Astrocyte of the spinal cord (primary cell): ENCODE measurements at regions not wholly inside any gene's neighbourhood (a gene's known extent, or its start where the extent isn't known, plus 50 kb on each side); places are given as distances from the start of the nearest gene placed in this dataset.

ENCODE experiments used
- DNase-seq: peaks from one replicate; pipeline ENCODE4 v3.0.0; 2011; ENCODE audit warnings: low read depth, low spot score
- H3K4me3 ChIP-seq: 2 replicates; pipeline ENCODE4 v1.5.1; 2011; ENCODE audit warnings: low read depth, mild to moderate bottlenecking, low read length, moderate library complexity
- in situ Hi-C: cut with HindIII; loops from 2 replicates; pipeline ENCODE4 v1.10.0; 2017; ENCODE audit warnings: low sequenced_read_pairs
- TF ChIP-seq, protein P1 (sequence below): IDR thresholded peaks from 2 replicates; pipeline ENCODE4 v1.5.1; 2012; ENCODE audit warnings: low read depth, mild to moderate bottlenecking, low read length, inconsistent platforms

DNA sequence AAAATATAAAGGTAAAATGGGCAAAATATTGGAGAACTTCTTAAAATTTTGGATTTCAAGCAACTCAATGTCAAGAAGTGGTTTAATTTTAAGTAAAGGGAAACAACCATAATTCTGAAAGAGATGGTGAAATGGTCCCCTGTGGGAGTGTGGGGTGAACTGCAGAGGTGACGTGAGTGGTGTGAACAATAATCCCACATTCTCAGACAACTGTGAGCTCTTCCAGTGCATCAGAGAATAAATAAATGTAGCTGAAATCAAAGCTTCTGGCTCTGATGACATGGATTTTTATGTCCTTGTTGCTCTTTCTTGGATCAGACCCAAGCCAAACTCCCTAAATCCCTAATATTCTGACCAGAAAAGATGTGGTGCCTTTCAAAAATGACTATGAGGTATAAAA lies 672.7 kb downstream of the ZEB2 start:
- TF ChIP-seq, protein P1, sequence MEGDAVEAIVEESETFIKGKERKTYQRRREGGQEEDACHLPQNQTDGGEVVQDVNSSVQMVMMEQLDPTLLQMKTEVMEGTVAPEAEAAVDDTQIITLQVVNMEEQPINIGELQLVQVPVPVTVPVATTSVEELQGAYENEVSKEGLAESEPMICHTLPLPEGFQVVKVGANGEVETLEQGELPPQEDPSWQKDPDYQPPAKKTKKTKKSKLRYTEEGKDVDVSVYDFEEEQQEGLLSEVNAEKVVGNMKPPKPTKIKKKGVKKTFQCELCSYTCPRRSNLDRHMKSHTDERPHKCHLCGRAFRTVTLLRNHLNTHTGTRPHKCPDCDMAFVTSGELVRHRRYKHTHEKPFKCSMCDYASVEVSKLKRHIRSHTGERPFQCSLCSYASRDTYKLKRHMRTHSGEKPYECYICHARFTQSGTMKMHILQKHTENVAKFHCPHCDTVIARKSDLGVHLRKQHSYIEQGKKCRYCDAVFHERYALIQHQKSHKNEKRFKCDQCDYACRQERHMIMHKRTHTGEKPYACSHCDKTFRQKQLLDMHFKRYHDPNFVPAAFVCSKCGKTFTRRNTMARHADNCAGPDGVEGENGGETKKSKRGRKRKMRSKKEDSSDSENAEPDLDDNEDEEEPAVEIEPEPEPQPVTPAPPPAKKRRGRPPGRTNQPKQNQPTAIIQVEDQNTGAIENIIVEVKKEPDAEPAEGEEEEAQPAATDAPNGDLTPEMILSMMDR: no peak
- H3K4me3 ChIP-seq: no peak overlapping the region
- no peak for DNase-seq
- in situ Hi-C loops: no loop called here

DNA sequence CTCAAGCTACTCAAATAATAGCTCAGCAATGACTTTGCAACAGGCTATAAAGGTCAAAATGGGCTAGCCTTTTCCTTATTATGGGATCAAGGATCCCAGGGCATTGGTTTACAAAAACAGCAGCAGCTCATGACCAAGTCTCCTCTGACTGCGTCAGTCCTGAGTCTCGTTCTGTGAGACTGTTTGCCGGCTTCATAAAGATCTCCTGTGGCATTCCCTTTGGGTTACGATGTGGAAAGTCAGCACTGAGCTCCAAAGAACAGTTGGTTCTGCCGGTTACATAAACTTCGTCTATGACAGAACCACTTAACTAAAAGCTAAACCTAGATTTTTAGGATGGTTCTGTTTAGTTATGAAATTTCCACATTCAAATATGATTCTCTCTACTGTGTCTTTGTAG lies 674.9 kb downstream of the ZEB2 start:
- TF ChIP-seq, protein P1: no peak
- no peak for DNase-seq
- in situ Hi-C loops: no loop called here
- no peak overlapping the region for H3K4me3 ChIP-seq

DNA sequence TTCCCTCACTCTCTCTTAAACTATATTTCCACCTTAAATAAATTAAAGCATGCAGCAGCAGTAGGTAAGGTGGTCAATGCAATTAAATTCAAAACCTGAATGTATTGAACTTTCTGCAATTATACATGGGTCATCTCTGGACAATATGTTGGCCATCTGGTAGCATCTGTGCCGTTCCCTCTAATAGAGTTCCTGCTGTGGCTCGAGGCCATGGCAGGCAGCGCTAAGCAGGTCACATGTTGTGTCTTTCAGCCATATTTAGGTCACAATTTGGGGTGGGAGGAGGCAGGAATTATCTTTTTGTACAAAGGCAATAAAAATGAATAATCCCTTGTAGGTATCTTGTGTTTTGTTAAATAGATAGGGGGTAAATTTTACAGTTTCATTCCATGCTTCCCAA lies 676.2 kb downstream of the ZEB2 start:
- TF ChIP-seq, protein P1: no peak
- no peak for DNase-seq
- in situ Hi-C loops: no loop called here
- no peak overlapping the region for H3K4me3 ChIP-seq

DNA sequence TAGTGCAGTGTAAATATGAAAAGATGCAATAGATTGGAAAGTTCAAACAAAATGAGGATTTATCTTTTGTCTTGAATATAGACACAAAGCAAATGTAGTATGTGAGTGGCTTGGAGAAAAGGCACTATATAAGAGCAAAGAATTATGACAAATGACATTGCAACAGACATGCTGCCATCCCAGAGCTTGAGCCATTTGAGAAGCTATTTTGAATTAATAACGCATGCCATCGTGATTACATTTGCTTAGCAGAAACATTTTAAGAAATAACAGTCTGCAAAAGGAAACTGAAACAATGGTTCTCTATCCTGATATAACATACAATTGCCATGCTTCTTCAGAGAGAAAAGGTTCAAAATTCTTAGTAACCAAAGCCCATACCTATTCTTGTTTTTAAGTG lies 677.1 kb downstream of the ZEB2 start:
- in situ Hi-C loops: no loop called here
- TF ChIP-seq, protein P1: no peak
- DNase-seq: no peak
- no peak overlapping the region for H3K4me3 ChIP-seq

DNA sequence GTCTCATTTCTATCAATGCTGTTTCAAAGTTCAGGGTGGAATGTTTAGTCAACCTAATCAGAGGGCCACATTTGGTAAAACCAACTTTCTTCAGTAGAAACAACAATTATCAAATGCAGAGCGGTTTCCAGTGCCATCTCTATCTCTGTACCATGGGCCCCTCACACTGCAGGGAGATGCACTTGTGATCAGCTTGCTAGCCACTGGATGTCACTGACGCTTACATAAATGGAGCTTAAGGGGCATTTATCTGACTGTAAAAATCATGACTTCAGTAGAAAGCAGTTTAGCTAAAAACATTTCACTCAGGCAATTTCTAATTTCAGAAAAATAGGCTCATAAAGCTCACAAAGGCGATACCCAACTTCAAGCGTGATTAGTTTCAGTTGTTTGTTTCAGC lies 678.0 kb downstream of the ZEB2 start:
- in situ Hi-C loops: no loop called here
- DNase-seq: peak; percentile 17

DNA sequence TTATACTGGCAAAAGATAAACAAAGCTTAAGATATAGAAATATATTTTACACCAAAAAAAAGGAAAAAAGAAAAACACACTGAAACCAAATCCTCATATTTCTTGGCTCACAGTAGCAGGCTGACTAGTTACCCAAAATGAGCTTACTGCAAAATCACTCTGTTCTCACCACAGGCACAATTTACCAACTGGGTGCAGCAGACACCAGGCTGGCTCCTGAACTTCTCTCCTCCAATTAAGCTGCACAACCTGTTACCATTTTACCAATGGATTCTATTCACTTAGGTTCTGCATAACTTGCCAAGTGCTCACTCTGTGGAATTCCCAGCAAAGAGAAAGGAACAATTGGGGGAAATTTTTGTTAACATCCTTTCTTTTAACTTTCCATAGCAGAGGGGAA lies 679.3 kb downstream of the ZEB2 start:
- in situ Hi-C loops: no loop called here
- TF ChIP-seq, protein P1: no peak
- DNase-seq: no peak
- H3K4me3 ChIP-seq: no peak overlapping the region

More for the DNA sequence above, 678.0 kb downstream of the ZEB2 start:
- H3K4me3 ChIP-seq: no peak overlapping the region
- TF ChIP-seq, protein P1: peak; percentile 27

DNA sequence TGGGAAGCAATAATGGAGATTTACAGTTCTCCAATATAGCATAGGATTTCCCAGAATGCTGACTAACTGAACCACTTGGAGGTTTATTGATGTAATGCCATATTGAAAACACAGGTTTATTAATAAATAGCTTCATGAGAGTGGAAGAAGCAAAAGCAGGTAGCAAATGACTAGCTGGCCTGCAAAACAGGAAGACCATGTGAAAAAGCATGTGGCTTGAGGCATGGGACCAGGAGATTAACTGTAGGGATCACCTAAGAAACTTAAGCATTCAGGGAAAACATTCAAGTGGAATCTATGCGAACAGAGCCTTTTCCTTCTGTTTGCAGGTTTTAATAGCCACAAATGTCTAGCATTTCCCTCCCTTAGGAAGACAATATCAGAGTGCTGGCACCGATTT lies 679.7 kb downstream of the ZEB2 start:
- TF ChIP-seq, protein P1: no peak
- no peak overlapping the region for H3K4me3 ChIP-seq
- in situ Hi-C loops: no loop called here
- no peak for DNase-seq
